K562 (cell line): ENCODE measurements at regions not wholly inside any gene's neighbourhood (a gene's known extent, or its start where the extent isn't known, plus 50 kb on each side); places are given as distances from the start of the nearest gene placed in this dataset.

Experiments used
- ATAC-seq: fragments of 200-7000 bp; cut with Tn5 transposase; 3 replicates; pipeline ENCODE4 v1.9.1; 2020; ENCODE audit warnings: moderate library complexity
- BruUV-seq: library from RNA; stranded (reverse); fragments of 400-500 nt; replicated peaks from 2 replicates; lab custom pipeline; 2021; lab: Mats Ljungman, UMichigan
- CTCF ChIA-PET: fragments of 300-600 bp; formaldehyde crosslinking; extraction: SDS; loops from one replicate; lab custom pipeline; 2021; ENCODE audit warnings: low intra/inter-chr PET ratio; lab: Yijun Ruan, JAX
- POLR2A ChIA-PET: fragments of 300-600, 350-650 bp; sonication (Branson Sonifier 250); formaldehyde crosslinking; extraction: SDS; loops from one replicate; lab custom pipeline; 2021; ENCODE audit warnings: antibody characterized with exemption, inconsistent platforms; lab: Yijun Ruan, JAX
- DNase-seq, 4 experiments: peaks; one replicate each; pipeline versions ENCODE4 v3.0.0 to v3.0.0-alpha.2; 2011 to 2018; ENCODE audit warnings: low spot score in 3 of 4, mixed read lengths in 3 of 4; ENCODE audit errors: extremely low read depth in 1 of 4
- FAIRE-seq: peaks from 2 replicates; lab custom pipeline; 2011; peaks lifted over from hg19 to GRCh38; lab: Jason Lieb, UNC
- H2AFZ ChIP-seq: 2 replicates; pipeline ENCODE4 v1.6.0; 2011; ENCODE audit warnings: low read depth, low read length, control low read depth, inconsistent platforms
- H3K27ac ChIP-seq: fragments of 200-600 bp; 3 replicates; pipeline ENCODE4 v1.8.0; 2011; ENCODE audit warnings: low read depth, mild to moderate bottlenecking, control low read depth, inconsistent platforms, low read length, moderate library complexity, mixed read lengths; ENCODE audit errors: extremely low read depth
- H3K27me3 ChIP-seq, 2 experiments: fragments of 300-600 bp in 1 of 2; 2 replicates in 1 of 2; 3 replicates in 1 of 2; pipeline versions ENCODE4 v1.6.0 to v1.8.0; 2011; ENCODE audit warnings: inconsistent platforms in 2 of 2, low read length in 2 of 2, mild to moderate bottlenecking in 1 of 2, mixed read lengths in 1 of 2, moderate library complexity in 1 of 2; ENCODE audit not compliant: control insufficient read depth in 2 of 2, insufficient read depth in 2 of 2
- H3K36me3 ChIP-seq: fragments of 300-600 bp; 3 replicates; pipeline ENCODE4 v1.8.0; 2011; ENCODE audit warnings: mild to moderate bottlenecking, low read length, inconsistent platforms; ENCODE audit not compliant: control insufficient read depth, insufficient read depth
- H3K4me1 ChIP-seq, 2 experiments: fragments of 200-600 bp in 1 of 2; replicated peaks in 1 of 2; 2 replicates in 1 of 2; 3 replicates in 1 of 2; pipeline versions ENCODE4 v1.5.1 to v1.8.0; 2011; ENCODE audit warnings: inconsistent platforms in 2 of 2, low read length in 2 of 2, mild to moderate bottlenecking in 1 of 2, mixed read lengths in 1 of 2, moderate library complexity in 1 of 2; ENCODE audit not compliant: control insufficient read depth in 2 of 2, insufficient read depth in 2 of 2
- H3K4me2 ChIP-seq: 2 replicates; pipeline ENCODE4 v1.6.1; 2011; ENCODE audit warnings: low read length, control low read depth, inconsistent platforms, mixed read lengths; ENCODE audit not compliant: insufficient read depth
- H3K4me3 ChIP-seq: fragments of 200-600 bp; sonication (generic), shearing (Covaris generic); 2 replicates; pipeline ENCODE4 v1.5.1; 2016; ENCODE audit warnings: control low read depth, inconsistent platforms
- H3K79me2 ChIP-seq: fragments of 200-600 bp; 3 replicates; pipeline ENCODE4 v1.8.0; 2011; ENCODE audit warnings: low read length, inconsistent platforms; ENCODE audit not compliant: control insufficient read depth, insufficient read depth
- H3K9ac ChIP-seq, 2 experiments: 2 replicates each; pipeline versions ENCODE4 v1.6.0 to v1.6.1; 2011; ENCODE audit warnings: low read depth in 2 of 2, low read length in 2 of 2, control low read depth in 1 of 2, inconsistent platforms in 1 of 2, mild to moderate bottlenecking in 1 of 2, mixed read lengths in 1 of 2; ENCODE audit not compliant: insufficient read depth in 1 of 2
- H3K9me1 ChIP-seq: one replicate; pipeline ENCODE4 v1.6.0; 2011; ENCODE audit warnings: inconsistent platforms, mild to moderate bottlenecking, low read length, moderate library complexity; ENCODE audit not compliant: control insufficient read depth, insufficient read depth
- H3K9me3 ChIP-seq: replicated peaks from 2 replicates; pipeline ENCODE4 v1.5.1; 2011; ENCODE audit warnings: low read depth, low read length, inconsistent platforms; ENCODE audit not compliant: control insufficient read depth, insufficient read depth
- H4K20me1 ChIP-seq: replicated peaks from 2 replicates; pipeline ENCODE4 v1.6.1; 2011; ENCODE audit warnings: low read length, inconsistent platforms, mixed read lengths; ENCODE audit not compliant: control insufficient read depth, insufficient read depth
- CAMTA2 ChIP-seq: fragments of 250-450 bp; sonication (Bioruptor Pico); conservative IDR thresholded peaks from 2 replicates; pipeline ENCODE4 v1.5.1; 2022
- ELF1 ChIP-seq: fragments of 200-800 bp; sonication (Bioruptor generic); IDR thresholded peaks from 2 replicates; pipeline ENCODE4 v1.6.1; 2016; ENCODE audit warnings: missing genetic modification characterization, missing compliant biosample characterization
- EWSR1 ChIP-seq: fragments of 450-650 bp; IDR thresholded peaks from 2 replicates; pipeline ENCODE4 v1.6.1; 2018; ENCODE audit warnings: borderline replicate concordance, mild to moderate bottlenecking, low read depth, moderate library complexity; ENCODE audit not compliant: partially characterized antibody
- MTA1 ChIP-seq: fragments of 450-650 bp; IDR thresholded peaks from 2 replicates; pipeline ENCODE4 v1.6.1; 2017; ENCODE audit warnings: borderline replicate concordance
- MTA2 ChIP-seq: fragments of 450-650 bp; IDR thresholded peaks from 2 replicates; pipeline ENCODE4 v1.6.1; 2016; ENCODE audit warnings: low read depth
- POLR3A ChIP-seq: IDR thresholded peaks from 2 replicates; pipeline ENCODE4 v1.6.1; 2011; ENCODE audit warnings: borderline replicate concordance, mild to moderate bottlenecking, moderate library complexity; ENCODE audit not compliant: insufficient read length, insufficient read depth; ENCODE audit errors: extremely low read depth
- WHSC1 ChIP-seq: IDR thresholded peaks from one replicate; pipeline ENCODE4 v1.6.1; 2012; ENCODE audit warnings: low read length, control low read depth, inconsistent platforms
- ZNF197 ChIP-seq: fragments of 200-800 bp; sonication (Bioruptor generic); IDR thresholded peaks from 2 replicates; pipeline ENCODE4 v1.6.1; 2016; ENCODE audit warnings: low read depth, missing genetic modification characterization, missing compliant biosample characterization
- WGBS: fragments of 100-300 bp; shearing (Covaris generic); methylation state at CpG from one replicate; pipeline ENCODE4 v1.1.6; 2016; ENCODE audit warnings: low coverage, mixed read lengths; ENCODE audit not compliant: insufficient coverage; ENCODE audit errors: missing lambda C conversion rate; 5-methylcytosine and 5-hydroxymethylcytosine counted together
- in situ Hi-C: fragments of 300-500 bp; cut with MboI; formaldehyde crosslinking; loops from 4 replicates; pipeline ENCODE4 v1.15.0; 2018; ENCODE audit warnings: inconsistent platforms, mixed read lengths
- intact Hi-C: fragments of 100-400 bp; cut with micrococcal nuclease; formaldehyde crosslinking; loops from 2 replicates; pipeline ENCODE4 v1.14.2; 2022
- TF ChIP-seq, protein P1 (sequence below): fragments of 250-450 bp; sonication (Bioruptor Pico); IDR thresholded peaks from 2 replicates; pipeline ENCODE4 v1.5.0; 2022; ENCODE audit warnings: mild to moderate bottlenecking
- TF ChIP-seq, protein P2 (sequence below): sonication (generic); formaldehyde crosslinking; IDR thresholded peaks from 2 replicates; pipeline ENCODE4 v1.8.1; 2022; ENCODE audit warnings: missing genetic modification reagents
- TF ChIP-seq, protein P3 (sequence below): sonication (generic); formaldehyde crosslinking; IDR thresholded peaks from 2 replicates; pipeline ENCODE4 v1.8.0; 2022; ENCODE audit warnings: mild to moderate bottlenecking, missing genetic modification reagents

DNA sequence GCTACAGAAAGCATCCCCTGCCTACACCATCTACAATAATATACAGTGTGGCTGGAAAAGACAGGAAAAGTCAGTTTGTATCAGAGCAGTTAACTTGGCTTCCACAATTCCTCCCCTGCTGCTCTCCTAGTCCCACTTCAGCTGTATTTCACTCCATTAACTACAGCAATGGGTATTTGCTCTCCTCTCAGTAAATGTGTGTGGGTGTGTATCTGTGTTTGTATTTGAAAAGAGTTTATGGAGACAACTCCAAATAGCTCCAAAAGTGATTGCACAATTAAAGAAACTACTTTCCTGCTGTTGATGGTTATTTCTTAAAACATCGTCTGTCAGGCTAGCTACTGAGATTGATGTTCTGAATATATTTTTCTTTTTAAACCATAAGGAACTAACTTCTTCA is 333.7 kb upstream of the FIGN start:
- CTCF ChIA-PET, result no interaction called here
- no peak overlapping the region for H3K9ac ChIP-seq
- FAIRE-seq, result no peak

More for the DNA sequence above, 333.7 kb upstream of the FIGN start:
- BruUV-seq, result no TSS peak
- Histone ChIP-seq H2AFZ (no peak overlapping the region), H3K79me2 (no peaks in the 10 kb centered on the region), H3K4me1 (no peaks in the 10 kb centered on the region), H4K20me1 (no peaks in the 10 kb centered on the region), H3K4me3 (no peak overlapping the region), H3K36me3 (no peaks in the 10 kb centered on the region), H3K27me3 (no peaks in the 10 kb centered on the region), H3K4me2 (no peak overlapping the region), H3K27ac (no peak overlapping the region), H3K9me3 (no peaks in the 10 kb centered on the region; the same call in 1 of the 2 replicates), H3K9me1 (no peaks in the 10 kb centered on the region)
- POLR2A ChIA-PET, result no interaction called here
- in situ Hi-C loops, result no loop called here
- WGBS, result 0% methylated on average over 1 of the region's 1 CpG
- DNase-seq, result no peak
- intact Hi-C loops, result no loop called here
- ATAC-seq, result no peak
- TF ChIP-seq, protein P1, sequence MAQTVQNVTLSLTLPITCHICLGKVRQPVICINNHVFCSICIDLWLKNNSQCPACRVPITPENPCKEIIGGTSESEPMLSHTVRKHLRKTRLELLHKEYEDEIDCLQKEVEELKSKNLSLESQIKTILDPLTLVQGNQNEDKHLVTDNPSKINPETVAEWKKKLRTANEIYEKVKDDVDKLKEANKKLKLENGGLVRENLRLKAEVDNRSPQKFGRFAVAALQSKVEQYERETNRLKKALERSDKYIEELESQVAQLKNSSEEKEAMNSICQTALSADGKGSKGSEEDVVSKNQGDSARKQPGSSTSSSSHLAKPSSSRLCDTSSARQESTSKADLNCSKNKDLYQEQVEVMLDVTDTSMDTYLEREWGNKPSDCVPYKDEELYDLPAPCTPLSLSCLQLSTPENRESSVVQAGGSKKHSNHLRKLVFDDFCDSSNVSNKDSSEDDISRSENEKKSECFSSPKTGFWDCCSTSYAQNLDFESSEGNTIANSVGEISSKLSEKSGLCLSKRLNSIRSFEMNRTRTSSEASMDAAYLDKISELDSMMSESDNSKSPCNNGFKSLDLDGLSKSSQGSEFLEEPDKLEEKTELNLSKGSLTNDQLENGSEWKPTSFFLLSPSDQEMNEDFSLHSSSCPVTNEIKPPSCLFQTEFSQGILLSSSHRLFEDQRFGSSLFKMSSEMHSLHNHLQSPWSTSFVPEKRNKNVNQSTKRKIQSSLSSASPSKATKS (CRISPR knock-in tag), result no peak
- TF ChIP-seq ELF1 (tag) (no peak), WHSC1 (no peak), ZNF197 (no peak), MTA1 (no peak), EWSR1 (no peak), POLR3A (no peak), MTA2 (no peak), CAMTA2 (no peak)
- TF ChIP-seq, protein P2, sequence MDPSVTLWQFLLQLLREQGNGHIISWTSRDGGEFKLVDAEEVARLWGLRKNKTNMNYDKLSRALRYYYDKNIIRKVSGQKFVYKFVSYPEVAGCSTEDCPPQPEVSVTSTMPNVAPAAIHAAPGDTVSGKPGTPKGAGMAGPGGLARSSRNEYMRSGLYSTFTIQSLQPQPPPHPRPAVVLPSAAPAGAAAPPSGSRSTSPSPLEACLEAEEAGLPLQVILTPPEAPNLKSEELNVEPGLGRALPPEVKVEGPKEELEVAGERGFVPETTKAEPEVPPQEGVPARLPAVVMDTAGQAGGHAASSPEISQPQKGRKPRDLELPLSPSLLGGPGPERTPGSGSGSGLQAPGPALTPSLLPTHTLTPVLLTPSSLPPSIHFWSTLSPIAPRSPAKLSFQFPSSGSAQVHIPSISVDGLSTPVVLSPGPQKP (CRISPR knock-in tag), result no peak
- TF ChIP-seq, protein P3, sequence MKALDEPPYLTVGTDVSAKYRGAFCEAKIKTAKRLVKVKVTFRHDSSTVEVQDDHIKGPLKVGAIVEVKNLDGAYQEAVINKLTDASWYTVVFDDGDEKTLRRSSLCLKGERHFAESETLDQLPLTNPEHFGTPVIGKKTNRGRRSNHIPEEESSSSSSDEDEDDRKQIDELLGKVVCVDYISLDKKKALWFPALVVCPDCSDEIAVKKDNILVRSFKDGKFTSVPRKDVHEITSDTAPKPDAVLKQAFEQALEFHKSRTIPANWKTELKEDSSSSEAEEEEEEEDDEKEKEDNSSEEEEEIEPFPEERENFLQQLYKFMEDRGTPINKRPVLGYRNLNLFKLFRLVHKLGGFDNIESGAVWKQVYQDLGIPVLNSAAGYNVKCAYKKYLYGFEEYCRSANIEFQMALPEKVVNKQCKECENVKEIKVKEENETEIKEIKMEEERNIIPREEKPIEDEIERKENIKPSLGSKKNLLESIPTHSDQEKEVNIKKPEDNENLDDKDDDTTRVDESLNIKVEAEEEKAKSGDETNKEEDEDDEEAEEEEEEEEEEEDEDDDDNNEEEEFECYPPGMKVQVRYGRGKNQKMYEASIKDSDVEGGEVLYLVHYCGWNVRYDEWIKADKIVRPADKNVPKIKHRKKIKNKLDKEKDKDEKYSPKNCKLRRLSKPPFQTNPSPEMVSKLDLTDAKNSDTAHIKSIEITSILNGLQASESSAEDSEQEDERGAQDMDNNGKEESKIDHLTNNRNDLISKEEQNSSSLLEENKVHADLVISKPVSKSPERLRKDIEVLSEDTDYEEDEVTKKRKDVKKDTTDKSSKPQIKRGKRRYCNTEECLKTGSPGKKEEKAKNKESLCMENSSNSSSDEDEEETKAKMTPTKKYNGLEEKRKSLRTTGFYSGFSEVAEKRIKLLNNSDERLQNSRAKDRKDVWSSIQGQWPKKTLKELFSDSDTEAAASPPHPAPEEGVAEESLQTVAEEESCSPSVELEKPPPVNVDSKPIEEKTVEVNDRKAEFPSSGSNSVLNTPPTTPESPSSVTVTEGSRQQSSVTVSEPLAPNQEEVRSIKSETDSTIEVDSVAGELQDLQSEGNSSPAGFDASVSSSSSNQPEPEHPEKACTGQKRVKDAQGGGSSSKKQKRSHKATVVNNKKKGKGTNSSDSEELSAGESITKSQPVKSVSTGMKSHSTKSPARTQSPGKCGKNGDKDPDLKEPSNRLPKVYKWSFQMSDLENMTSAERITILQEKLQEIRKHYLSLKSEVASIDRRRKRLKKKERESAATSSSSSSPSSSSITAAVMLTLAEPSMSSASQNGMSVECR (CRISPR knock-in tag), result no peak
